Endothelial cell of umbilical vein (primary cell): ENCODE measurements at regions not wholly inside any gene's neighbourhood (a gene's known extent, or its start where the extent isn't known, plus 50 kb on each side); places are given as distances from the start of the nearest gene placed in this dataset.

Experiments used
- BruUV-seq: library from RNA; stranded (reverse); fragments of 400-500 nt; replicated peaks from 2 replicates; lab custom pipeline; 2021; lab: Mats Ljungman, UMichigan
- CTCF ChIA-PET: fragments of 300-600, 350-600 bp; sonication (Branson Sonifier 250); formaldehyde crosslinking; loops from one replicate; lab custom pipeline; 2021; ENCODE audit warnings: antibody characterized with exemption, inconsistent platforms; lab: Charles Lee
- POLR2A ChIA-PET: fragments of 300-600, 350-600 bp; sonication (Branson Sonifier 250); formaldehyde crosslinking; loops from one replicate; lab custom pipeline; 2021; ENCODE audit warnings: antibody characterized with exemption, inconsistent platforms; lab: Charles Lee
- DNase-seq: peaks from one replicate; pipeline ENCODE4 v3.0.0-alpha.2; 2011; ENCODE audit warnings: low read depth, low spot score
- FAIRE-seq: peaks from 2 replicates; lab custom pipeline; 2011; peaks lifted over from hg19 to GRCh38; lab: Jason Lieb, UNC
- H2AFZ ChIP-seq: 2 replicates; pipeline ENCODE4 v1.6.0; 2012; ENCODE audit warnings: low read depth, low read length, control low read depth, inconsistent platforms
- H3K27ac ChIP-seq: 2 replicates; pipeline ENCODE4 v1.5.1; 2011; ENCODE audit warnings: low read depth, mild to moderate bottlenecking, control low read depth, low read length, moderate library complexity; ENCODE audit not compliant: insufficient read depth
- H3K27me3 ChIP-seq, 2 experiments: 2 replicates each; pipeline versions ENCODE4 v1.6.0 to v1.6.1; 2011; ENCODE audit warnings: low read length in 2 of 2, mixed read lengths in 1 of 2; ENCODE audit not compliant: control insufficient read depth in 2 of 2, insufficient read depth in 2 of 2
- H3K36me3 ChIP-seq, 2 experiments: 2 replicates in 1 of 2; 3 replicates in 1 of 2; pipeline ENCODE4 v1.5.1; 2011; ENCODE audit warnings: low read length in 2 of 2, mild to moderate bottlenecking in 1 of 2, moderate library complexity in 1 of 2; ENCODE audit not compliant: control insufficient read depth in 2 of 2, insufficient read depth in 2 of 2; ENCODE audit errors: extremely low read depth in 1 of 2
- H3K4me1 ChIP-seq: 3 replicates; pipeline ENCODE4 v1.5.1; 2011; ENCODE audit warnings: mild to moderate bottlenecking, low read length; ENCODE audit not compliant: control insufficient read depth, insufficient read depth; ENCODE audit errors: extremely low read depth
- H3K4me2 ChIP-seq: 2 replicates; pipeline ENCODE4 v1.6.1; 2011; ENCODE audit warnings: low read length, control low read depth, mixed read lengths; ENCODE audit not compliant: insufficient read depth
- H3K4me3 ChIP-seq, 3 experiments: fragments of 200-600 bp in 1 of 3; sonication (generic), shearing (Covaris generic) in 1 of 3; replicated peaks in 1 of 3; 2 replicates each; pipeline ENCODE4 v1.5.1; 2011 to 2016; ENCODE audit warnings: control low read depth in 3 of 3, low read length in 3 of 3, mild to moderate bottlenecking in 2 of 3, inconsistent platforms in 1 of 3, low read depth in 1 of 3, moderate library complexity in 1 of 3; ENCODE audit not compliant: insufficient read depth in 1 of 3
- H3K79me2 ChIP-seq: 2 replicates; pipeline ENCODE4 v1.6.0; 2012; ENCODE audit warnings: low read length, inconsistent platforms; ENCODE audit not compliant: control insufficient read depth, insufficient read depth
- H3K9ac ChIP-seq: replicated peaks from 2 replicates; pipeline ENCODE3; 2011; ENCODE audit warnings: low read length, control low read depth; ENCODE audit not compliant: insufficient read depth; ENCODE audit errors: extremely low read depth
- H3K9me1 ChIP-seq: replicated peaks from 3 replicates; pipeline ENCODE4 v1.6.0; 2011; ENCODE audit warnings: mild to moderate bottlenecking, low read length; ENCODE audit not compliant: control insufficient read depth, insufficient read depth; ENCODE audit errors: extremely low read depth
- H3K9me3 ChIP-seq: replicated peaks from 2 replicates; pipeline ENCODE4 v1.5.1; 2012; ENCODE audit warnings: low read length, inconsistent platforms; ENCODE audit not compliant: control insufficient read depth, insufficient read depth
- H4K20me1 ChIP-seq: replicated peaks from 2 replicates; pipeline ENCODE3; 2011; ENCODE audit warnings: mild to moderate bottlenecking, low read length; ENCODE audit not compliant: control insufficient read depth, insufficient read depth; ENCODE audit errors: extremely low read depth
- EZH2 ChIP-seq: IDR thresholded peaks from 2 replicates; pipeline ENCODE4 v1.6.1; 2012; ENCODE audit warnings: borderline replicate concordance, low read depth, mild to moderate bottlenecking, moderate library complexity, low read length, inconsistent platforms; ENCODE audit not compliant: severe bottlenecking
- GATA2 ChIP-seq: IDR thresholded peaks from 2 replicates; pipeline ENCODE4 v1.7.0; 2011; ENCODE audit warnings: low read depth, mild to moderate bottlenecking, moderate library complexity, mixed read lengths, low read length; ENCODE audit not compliant: insufficient read length, insufficient read depth
- JUN ChIP-seq: IDR thresholded peaks from 2 replicates; pipeline ENCODE4 v1.6.1; 2011; ENCODE audit warnings: borderline replicate concordance, low read depth; ENCODE audit not compliant: insufficient read length, insufficient read depth
- MAX ChIP-seq: IDR thresholded peaks from 2 replicates; pipeline ENCODE4 v1.6.1; 2011; ENCODE audit not compliant: insufficient read depth, insufficient read length
- MYC ChIP-seq: IDR thresholded peaks from one replicate; pipeline ENCODE4 v1.6.1; 2011; ENCODE audit warnings: mild to moderate bottlenecking, low read depth, low read length
- POLR2A ChIP-seq: IDR thresholded peaks from 2 replicates; pipeline ENCODE4 v1.6.1; 2012; ENCODE audit warnings: low read depth, mild to moderate bottlenecking, control low read depth, low read length
- dilution Hi-C: fragments of 300-500 bp; cut with MboI; formaldehyde crosslinking; loops from one replicate; pipeline ENCODE4 v1.15.0; 2019; ENCODE audit warnings: low sequenced_read_pairs; ENCODE audit not compliant: extremely low pct_ligation_motif_present
- intact Hi-C: fragments of 100-400 bp; cut with micrococcal nuclease; formaldehyde crosslinking; loops from one replicate; pipeline ENCODE4 v1.10.0; 2022
- TF ChIP-seq, protein P1 (sequence below), 2 donors: IDR thresholded peaks; 1 replicate in 1 of 2; 2 replicates in 1 of 2; pipeline ENCODE4 v1.5.1; 2011; ENCODE audit warnings: low read length in 2 of 2, mild to moderate bottlenecking in 2 of 2, moderate library complexity in 2 of 2, control low read depth in 1 of 2, inconsistent platforms in 1 of 2, low read depth in 1 of 2; ENCODE audit not compliant: insufficient read depth in 1 of 2; ENCODE audit errors: extremely low read depth in 1 of 2

GRCh38 chr15:94070356-94071295 lies 160.7 kb upstream of the MCTP2 start:
- no peak for TF ChIP-seq MYC
- no peaks in the 10 kb centered on the region for H3K27me3 ChIP-seq
- intact Hi-C loops (no loop called here), dilution Hi-C loops (no loop called here)
- H3K27ac ChIP-seq, result no peak overlapping the region
- ChIA-PET CTCF (no interaction called here), POLR2A (no interaction called here)
- H3K36me3 ChIP-seq, result no peaks in the 10 kb centered on the region
- no TSS peak for BruUV-seq
- H4K20me1 ChIP-seq, result no peaks in the 10 kb centered on the region
- no peaks in the 10 kb centered on the region for H3K4me1 ChIP-seq
- FAIRE-seq, result no peak
- H3K9ac ChIP-seq, result no peak overlapping the region
- H3K9me3 ChIP-seq, result peaks cover 1% of the 10 kb centered on the region
- no peak overlapping the region for H2AFZ ChIP-seq
- H3K79me2 ChIP-seq, result no peaks in the 10 kb centered on the region
- no peak for DNase-seq
- no peaks in the 10 kb centered on the region for H3K9me1 ChIP-seq
- H3K4me3 ChIP-seq, result no peak overlapping the region
- H3K4me2 ChIP-seq, result no peak overlapping the region

DNA sequence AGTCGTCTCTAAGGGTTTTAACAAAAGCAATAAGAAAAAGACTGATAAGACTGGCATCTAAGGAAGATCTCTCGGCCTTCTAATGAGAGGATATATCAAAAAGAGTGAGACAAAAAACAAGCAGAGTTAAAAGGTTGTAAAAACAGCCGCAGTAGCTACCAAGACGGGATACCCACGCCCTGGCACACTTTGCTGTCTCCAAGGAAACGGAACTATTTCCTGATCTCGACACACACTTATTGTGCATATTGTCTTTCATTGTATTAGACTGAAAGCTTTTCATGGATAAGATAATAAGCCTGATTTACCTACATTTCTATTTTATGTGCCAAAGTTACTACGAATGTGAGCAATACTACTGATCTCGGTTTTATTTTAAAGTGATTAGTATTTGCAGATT lies 161.5 kb upstream of the MCTP2 start:
- H3K9ac ChIP-seq, result no peak overlapping the region

More for the DNA sequence above, 161.5 kb upstream of the MCTP2 start:
- H2AFZ ChIP-seq, result no peak overlapping the region
- BruUV-seq, result no TSS peak
- H3K79me2 ChIP-seq, result no peaks in the 10 kb centered on the region
- no peaks in the 10 kb centered on the region for H3K27me3 ChIP-seq
- no peak overlapping the region for H3K4me2 ChIP-seq
- DNase-seq (no peak), FAIRE-seq (no peak)
- no peaks in the 10 kb centered on the region for H3K9me1 ChIP-seq
- no peaks in the 10 kb centered on the region for H4K20me1 ChIP-seq
- CTCF ChIA-PET, result no interaction called here
- H3K9me3 ChIP-seq, result peaks cover 1% of the 10 kb centered on the region
- dilution Hi-C loops, result no loop called here
- no peaks in the 10 kb centered on the region for H3K4me1 ChIP-seq
- TF ChIP-seq EZH2, result no peak
- no peak for TF ChIP-seq MYC
- no peak for TF ChIP-seq GATA2
- TF ChIP-seq MAX, result no peak
- no peak for TF ChIP-seq JUN
- TF ChIP-seq, protein P1, sequence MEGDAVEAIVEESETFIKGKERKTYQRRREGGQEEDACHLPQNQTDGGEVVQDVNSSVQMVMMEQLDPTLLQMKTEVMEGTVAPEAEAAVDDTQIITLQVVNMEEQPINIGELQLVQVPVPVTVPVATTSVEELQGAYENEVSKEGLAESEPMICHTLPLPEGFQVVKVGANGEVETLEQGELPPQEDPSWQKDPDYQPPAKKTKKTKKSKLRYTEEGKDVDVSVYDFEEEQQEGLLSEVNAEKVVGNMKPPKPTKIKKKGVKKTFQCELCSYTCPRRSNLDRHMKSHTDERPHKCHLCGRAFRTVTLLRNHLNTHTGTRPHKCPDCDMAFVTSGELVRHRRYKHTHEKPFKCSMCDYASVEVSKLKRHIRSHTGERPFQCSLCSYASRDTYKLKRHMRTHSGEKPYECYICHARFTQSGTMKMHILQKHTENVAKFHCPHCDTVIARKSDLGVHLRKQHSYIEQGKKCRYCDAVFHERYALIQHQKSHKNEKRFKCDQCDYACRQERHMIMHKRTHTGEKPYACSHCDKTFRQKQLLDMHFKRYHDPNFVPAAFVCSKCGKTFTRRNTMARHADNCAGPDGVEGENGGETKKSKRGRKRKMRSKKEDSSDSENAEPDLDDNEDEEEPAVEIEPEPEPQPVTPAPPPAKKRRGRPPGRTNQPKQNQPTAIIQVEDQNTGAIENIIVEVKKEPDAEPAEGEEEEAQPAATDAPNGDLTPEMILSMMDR (IDR thresholded peaks at IDR 0.05; ENCODE audit: extremely low read depth in 1 of 2, insufficient read depth in 1 of 2, low read depth in 1 of 2, low read length in 2 of 2), result no peak
- no peak for TF ChIP-seq POLR2A
- no peaks in the 10 kb centered on the region for H3K36me3 ChIP-seq
- intact Hi-C loops, result loop anchor here (5.0 kb wide), 1 partner anchor 218 kb away; no protein-coding TSS in a partner anchor
- H3K4me3 ChIP-seq, result no peak overlapping the region
- POLR2A ChIA-PET, result no interaction called here
- no peak overlapping the region for H3K27ac ChIP-seq
